HG03159 (cell line): ENCODE measurements at regions not wholly inside any gene's neighbourhood (a gene's known extent, or its start where the extent isn't known, plus 50 kb on each side); places are given as distances from the start of the nearest gene placed in this dataset.

ENCODE experiments used
- ATAC-seq: cut with Tn5 transposase; IDR thresholded peaks from one replicate; pipeline ENCODE4 v1.9.1; 2021; ENCODE audit warnings: mild to moderate bottlenecking, moderate library complexity; ENCODE audit not compliant: unreplicated experiment

DNA sequence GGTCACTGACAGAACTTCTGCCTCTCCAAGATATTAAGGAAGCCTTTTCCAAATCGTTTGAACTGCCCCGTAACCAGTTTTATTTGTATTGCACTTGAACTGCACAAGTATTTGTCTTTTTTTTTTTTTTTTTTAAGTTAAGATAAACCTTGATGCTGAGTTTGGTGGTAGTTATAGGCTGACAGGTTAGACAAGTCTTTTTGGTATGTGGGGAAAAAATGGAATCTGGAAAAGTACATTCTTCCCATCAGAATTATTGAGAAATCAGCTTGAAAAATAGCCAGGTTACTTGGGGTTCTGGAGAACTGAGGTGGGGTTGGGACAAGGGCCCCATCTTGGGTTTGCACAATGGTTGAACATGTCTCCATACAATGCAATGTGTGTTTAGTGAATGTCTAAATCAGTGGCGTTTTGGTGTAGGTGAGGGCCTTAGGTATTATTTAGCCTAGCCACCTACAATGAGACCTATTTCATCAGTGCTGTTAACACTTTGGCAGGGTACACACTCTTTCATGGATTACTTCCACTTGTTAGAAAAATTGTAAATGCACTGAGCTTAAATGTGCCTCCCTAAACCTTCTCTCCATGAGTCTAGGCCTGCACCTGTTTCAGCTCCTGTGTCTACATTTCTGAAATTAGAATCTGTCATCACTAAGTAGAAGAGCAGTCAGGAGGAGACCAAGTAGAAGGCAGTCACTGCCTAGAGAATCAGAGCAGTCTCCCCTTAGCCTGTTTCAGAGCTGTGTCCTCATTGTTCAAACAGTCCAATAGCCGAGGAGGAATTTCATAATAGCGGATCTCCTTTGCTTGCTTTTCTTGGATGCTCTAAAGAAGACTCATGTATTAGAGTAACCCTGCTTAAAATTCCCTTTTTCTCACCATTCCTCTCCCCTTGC lies 140.0 kb upstream of the HMHB1 start:
- no peak for ATAC-seq

DNA sequence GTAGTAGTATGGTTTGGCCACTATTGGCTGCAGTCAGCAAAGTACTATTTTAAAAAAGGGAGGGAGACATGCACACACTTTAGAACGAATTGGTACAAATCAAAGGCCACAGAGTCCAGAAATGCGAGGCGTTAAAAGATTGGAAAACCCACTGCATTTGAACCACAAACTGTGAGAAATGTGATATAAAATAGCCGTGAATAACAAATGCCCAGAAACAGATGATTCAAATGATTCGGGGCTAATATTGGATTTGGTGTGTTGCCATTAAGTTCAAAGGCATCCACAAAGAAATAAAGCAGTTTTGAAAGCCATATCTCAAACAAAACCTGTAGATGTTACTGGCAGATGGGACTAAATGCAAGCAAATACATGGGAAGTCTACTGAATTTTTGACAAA lies 140.9 kb upstream of the HMHB1 start:
- no peak for ATAC-seq

DNA sequence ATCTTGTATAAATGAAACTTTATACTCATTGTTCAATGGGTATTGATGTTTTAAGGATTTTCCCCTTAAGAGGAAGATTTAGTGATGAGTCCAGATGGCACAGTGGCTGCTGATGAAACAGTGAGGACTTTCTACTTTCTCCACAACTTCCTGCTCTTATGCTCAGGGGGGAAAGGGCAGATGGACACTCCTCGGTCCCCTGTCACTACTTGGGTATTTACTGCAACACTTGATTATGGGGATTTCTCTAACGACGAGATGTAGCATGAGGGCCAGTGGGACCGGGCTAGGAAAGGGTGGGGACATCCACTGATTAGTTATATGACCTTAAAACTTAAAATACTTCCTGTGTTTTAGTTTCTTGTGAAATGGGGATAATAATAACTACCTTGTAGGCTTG lies 146.1 kb upstream of the HMHB1 start:
- no peak for ATAC-seq

DNA sequence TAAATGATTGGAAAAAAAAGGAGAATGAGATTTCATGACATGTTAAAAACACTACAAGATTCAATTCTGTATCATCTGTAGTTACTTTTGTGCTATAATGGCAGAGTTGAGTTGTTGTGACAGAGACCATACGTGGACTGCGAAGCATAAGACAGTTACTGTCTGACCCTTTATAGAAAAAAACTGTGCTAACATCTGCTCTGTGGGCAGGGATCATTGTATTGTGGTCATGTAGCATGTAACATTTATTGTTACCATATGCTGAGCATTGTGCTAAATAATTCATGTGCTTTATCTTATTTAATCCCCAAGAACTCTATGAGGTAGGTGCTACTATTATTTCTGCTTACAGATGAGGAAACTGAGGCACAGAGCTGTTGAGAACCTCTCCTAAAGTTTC lies 147.3 kb upstream of the HMHB1 start:
- no peak for ATAC-seq

DNA sequence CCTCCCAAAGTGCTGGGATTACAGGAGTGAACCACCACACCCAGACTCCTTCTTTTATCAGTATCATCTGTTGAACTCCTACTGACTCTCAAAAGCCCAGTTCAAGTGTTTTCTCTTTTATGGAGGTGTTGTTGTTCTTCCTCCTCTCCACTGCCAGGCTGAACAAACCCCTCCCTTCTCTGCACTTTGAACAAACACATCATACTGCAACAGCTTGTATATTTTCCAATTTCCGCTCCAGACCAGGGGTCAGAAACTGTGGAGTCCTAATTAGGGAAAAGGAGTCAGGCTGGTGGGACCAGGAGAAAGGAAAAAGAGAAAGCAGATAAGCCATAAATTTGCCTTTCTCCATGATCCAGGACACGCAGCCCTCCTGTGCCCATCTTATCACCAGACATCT lies 148.1 kb upstream of the HMHB1 start:
- ATAC-seq, result no peak

DNA sequence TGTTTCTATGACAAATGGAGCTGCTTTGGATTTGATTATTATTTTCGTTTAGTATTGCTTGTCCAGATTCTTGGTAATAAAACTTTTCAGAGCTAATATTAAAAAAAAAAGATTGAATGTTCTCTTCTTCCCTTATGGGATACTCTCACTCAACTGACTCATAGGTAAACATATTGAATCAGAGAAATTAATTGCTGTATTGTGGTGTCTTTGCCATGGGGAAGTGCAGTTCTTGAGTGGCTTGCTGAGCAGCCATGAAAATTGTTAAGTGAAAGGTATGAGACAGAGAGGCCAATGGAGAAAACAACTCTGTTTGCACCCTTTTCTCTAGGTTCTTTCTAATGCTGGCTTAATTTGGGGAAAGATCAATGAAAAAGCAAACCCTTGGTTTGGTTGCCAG lies 149.9 kb upstream of the HMHB1 start:
- ATAC-seq, result no peak

DNA sequence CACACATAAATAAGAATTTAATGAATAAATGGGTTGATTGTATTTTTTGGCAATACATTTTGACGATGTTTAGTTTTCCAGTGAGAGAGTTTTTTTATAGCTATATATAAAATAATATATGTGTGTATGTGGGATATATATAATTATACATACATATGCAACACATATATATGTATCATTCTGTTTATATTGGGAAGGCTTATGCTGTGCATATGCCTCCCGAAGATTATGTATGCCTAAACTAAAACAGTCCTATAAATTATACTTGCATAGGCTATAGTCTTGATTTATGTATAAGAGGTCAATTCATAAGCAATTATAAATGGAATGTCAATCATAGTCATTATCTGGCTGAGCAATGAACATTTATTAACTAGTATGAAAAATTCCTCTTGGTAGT lies 151.3 kb upstream of the HMHB1 start:
- ATAC-seq, result no peak

DNA sequence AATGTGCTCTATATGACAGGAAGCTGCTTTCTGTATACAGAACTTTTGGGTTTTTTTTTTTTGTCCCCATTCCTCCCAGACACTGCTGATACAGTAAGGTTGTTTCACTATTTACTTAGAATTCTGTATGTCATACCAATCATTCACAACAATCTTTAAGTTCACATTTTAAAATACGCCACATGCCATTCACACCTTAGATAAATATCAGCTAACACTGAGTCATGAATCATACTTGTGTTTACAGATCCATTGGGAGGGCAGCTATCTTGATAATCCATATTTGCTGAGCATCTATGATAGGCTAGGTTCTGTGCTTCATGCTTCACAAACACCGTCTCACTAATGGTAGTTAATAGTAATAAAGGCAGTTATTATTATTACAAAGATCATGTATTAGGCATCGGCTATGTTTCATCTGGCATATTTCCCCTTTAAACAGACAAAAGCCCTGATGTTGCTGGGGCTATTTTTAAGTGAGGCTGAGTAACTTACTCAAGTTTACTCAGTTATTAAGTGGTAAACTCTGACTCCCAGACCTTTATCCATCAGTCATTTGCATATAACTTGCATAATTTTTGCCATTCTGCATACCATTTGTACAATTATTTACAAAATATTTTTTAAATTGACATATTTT lies 152.2 kb upstream of the HMHB1 start:
- no peak for ATAC-seq

DNA sequence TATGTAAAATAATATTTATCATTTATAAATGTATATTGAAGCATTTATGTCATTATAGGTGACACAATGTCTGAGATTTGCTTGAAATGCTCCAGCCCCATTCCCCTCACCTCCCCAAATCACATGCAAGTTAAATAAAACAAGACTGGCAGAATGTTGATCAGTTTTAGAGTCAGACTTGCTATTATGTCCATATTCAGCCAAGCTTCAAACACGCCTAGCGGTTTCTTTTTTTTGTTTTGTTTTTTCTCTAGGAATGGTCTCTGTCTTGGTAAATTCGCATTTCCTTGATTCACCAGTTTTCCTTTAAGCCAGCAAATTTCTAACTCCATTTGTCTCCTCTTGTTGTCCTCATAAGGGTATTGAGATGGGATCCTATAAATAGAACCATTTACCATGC lies 153.0 kb upstream of the HMHB1 start:
- no peak for ATAC-seq

DNA sequence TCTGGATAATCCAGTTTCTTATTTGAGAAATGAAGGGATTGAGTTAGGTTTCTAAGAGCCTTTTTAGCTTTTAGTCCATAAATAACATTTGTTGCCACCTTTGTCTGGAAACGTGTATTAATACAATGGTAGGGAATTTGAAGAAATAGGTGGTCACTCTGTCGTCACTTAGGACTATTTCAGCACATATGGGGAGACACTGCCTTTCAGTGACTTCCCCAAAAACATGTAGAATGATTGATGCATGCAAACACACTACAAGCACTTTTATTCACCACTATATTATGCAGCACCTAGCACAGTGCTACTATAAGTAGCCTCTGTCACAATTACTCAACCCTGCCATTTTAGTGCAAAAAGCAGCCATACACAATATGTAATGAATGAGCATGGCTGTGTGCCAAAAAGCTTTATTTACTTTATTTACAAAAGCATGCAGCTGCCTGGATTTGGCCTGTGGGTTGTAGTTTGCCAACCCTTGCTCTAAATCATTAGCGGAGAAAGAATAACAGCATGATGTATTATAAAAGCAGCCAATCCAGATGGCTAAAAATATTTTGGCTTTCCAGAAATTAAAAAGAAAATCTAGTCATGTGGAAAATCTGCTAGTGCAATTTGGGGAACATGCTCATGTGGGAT lies 154.2 kb upstream of the HMHB1 start:
- ATAC-seq, result no peak

DNA sequence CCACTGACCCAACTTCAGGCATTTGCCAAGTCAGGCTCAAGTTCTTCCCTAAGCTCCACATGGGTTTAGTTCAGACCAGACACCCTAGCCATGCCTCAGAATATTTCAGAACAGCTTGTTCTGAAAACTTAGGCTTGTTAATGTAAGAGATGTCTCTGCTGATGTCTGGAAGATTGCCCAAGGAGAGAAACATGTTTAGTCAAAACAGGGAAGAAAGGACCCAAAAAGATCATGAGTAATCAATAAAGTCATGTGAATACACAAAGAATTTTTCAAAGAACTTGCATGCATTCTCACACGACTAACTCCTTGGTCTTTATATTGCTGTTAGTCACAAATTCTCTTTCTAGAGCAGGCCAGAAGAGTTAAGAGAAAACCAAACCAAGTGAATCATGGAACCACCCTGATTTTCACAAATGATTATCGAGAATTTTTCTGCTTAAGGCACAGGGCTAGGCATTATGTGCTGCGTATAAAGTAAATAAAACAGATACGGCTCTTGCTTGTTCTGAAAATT lies 158.1 kb upstream of the HMHB1 start:
- ATAC-seq, result no peak

DNA sequence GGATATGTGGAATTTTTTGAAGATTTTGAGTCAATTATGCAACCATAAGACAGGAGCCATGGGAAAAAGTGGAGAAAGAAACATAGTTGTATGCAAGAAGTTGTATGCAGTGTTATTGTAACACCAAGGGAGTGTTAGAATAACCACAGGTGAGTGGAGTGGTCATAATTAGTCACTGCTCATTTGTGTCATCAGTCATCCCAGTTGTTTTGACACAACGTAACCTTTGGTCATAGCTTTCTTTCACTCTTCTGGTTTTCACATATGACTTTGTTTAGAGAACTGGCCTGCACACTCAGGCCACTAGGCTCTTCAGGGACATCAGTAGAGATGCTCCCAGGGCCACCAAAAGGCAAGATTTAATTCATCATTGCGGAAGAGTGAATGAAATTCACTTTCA lies 158.7 kb upstream of the HMHB1 start:
- ATAC-seq, result peak; percentile 65

DNA sequence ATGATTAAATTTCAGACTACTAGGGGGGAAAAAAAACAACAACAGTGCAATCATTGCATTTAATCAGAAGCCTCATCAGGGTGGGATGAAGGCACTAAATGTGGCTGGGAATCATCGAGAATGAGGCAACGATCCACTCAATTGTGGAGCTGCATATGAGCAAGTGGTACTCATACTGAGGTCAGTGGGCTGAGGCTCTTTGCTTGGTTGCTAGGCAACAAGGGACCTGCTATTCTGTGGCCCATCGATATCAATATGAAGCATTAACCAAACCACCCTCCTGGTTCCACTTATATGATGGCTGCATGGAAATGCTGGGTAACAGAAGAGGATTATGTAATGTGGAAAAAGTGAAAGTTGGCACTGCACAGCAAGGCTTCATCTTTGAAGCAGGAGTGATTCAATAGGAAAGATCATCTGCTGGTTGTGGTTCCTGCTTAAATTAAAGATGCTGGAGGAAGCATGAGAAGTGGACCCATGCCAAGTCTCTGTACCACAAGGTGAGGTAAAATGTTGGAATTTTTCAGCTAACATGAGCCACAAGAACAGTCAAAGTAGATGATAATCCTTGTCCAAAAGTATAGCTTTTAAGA lies 159.8 kb upstream of the HMHB1 start:
- no peak for ATAC-seq

DNA sequence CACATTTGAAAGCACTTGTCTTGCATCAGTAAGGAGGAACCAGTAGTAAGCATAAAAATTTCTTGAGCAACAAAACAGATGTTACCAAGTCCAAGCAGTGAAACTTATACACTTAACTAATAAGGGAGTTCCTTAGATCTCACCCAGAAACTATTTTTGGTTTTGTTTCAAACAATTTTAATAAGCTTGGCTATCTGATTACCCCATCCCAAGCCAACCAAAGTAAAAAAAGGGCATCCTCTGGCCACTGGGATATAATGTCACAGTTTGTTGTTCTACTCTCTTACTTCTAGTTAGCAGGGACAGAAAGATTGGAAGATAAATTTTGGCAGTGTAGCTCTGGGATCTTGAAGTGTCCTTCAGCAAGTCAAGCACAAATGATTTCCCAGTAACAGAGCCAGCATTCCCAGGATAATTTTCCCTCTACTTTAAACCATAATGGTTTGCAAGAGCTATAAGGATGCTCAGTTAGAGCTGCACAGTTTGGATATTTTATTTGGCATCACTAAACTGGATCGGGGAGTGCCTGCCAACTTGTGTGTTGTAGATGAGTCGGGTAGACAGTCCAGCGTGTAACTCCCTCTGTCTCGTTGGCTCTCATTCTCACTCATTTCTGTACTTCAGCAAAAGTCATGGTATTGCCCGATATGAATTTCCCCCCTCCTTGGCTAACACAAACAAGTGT lies 161.9 kb upstream of the HMHB1 start:
- no peak for ATAC-seq

DNA sequence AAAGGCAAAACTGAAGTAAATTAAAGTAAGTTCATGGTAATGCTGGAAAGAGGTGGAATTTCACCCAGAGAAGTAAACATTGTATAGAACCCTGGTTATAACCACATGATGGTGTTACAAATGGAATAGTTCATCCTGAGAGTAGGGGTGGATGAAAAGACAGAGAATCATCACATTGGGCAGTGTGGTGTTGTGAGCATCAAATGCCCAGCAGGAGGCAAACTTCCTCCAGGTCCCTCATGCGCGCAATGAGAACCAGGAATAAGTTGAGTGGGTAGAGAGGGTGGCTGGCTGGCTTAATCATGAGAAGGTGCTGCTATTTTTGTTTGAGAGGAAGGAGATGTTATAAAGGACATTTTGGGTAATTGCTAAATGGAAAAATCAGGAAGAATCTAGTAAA lies 163.3 kb upstream of the HMHB1 start:
- ATAC-seq, result no peak

DNA sequence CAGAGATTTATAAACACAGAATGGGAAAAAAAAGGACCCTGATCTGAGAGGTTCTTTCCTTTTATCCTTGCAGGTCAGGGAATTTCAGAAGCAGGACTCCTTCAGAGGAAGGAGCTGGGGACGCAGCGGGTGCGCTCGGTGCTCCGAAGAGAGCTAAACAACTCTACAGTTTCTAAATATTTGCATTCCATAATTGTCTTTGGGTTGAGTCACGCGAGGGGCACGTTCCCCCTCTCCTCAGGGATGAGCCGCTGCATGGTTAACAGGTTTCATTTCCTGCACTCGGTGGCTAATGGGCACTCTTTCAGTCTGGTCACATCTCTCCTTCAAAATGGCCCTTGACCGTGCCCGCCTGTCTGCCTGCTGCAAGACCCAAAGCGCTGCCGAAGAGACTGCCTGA lies 165.0 kb upstream of the HMHB1 start:
- no peak for ATAC-seq

DNA sequence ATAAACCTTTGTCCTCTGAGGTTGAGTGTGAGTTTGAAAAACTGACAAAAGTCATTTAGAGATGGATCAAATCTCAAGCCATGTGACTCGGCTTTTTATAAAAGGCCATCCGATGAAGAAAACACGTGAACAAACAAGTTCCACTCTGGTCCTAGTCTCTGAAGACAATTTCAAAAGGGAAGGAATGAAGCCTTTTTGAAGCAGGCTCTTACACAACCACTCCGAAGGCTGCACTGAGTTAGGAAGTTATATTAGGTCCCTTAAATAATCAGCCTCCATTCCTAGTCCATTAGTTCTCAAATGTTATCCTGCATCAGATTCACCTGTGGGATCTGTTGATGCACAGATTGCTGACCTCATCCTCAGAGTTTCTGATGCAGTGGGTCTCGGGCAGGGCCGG lies 166.6 kb upstream of the HMHB1 start:
- no peak for ATAC-seq

DNA sequence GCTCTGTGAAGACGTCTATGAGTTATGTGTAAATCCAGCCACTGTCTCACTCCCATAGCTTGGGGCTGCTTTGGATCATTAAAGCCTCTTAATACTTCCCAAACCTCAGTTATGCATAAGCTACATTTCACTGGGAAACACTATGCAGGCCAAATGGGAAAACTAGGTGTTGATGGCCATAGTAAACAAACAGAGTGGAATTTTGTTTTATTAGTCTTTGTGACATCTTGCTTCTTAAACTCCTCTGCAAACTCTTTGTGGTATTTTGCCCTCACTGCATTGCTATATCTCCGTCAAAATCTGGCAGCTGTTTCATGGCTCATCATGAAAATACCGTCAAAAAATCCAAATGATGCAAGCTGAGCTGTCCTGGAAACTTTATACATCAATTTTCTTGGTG lies 167.2 kb upstream of the HMHB1 start:
- ATAC-seq, result no peak

DNA sequence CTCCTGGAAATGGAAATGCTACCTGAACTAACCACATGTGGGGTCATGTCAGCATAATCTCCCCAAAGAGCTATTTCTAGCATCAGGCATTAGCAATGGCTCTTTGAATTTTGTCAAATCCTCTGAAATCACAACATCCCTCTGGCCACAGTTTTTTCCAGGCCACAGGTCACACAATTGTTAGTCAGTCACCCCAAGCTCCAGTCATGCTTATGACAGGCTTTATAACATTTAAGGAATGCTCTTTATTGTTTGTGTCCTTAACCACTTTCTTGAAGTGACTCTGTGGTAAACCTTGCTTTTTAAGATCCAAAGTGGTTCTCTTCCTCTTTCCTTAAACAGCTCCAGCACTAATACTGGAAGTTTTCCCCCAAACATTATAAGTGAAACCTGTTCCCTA lies 169.2 kb upstream of the HMHB1 start:
- ATAC-seq, result no peak

DNA sequence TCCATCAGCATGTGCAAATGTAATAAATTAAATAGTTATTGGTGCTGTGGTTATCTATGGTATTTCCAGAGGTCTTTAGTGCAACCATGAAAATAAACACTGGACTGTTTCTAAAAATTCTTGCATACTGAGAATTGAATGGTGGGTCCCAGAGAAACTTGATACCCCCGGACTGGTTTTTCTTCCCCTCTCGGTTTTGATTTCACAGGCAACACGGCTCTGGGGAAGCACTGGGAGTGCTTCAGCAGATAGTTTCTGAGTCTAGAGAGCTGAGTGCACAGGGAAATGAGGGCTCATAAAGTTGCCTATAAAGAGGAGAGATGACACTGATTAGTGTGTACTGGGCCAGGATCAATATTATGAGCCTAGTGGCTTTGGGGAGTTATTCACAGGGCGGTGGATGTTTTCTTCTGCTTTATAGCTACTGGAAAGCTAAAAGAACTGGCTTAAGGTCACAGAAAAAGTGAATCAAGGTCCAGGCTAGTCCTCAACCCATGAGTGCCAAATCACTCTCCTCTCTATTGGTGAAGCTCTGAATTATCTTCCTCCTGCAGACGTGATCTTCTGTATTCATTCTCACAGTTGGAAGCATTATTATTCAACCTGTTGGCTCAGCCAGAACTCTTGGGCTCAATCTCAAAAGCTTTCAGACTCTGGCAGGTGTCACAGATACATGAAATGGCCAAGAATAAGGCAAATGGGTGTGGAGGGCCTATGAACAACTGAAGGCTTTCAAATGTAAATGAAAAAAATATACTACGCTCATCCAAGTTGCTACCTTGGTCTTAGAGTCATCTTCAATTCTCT lies 170.2 kb upstream of the HMHB1 start:
- no peak for ATAC-seq
